Left lung (tissue), 4 donors: ENCODE measurements at regions not wholly inside any gene's neighbourhood (a gene's known extent, or its start where the extent isn't known, plus 50 kb on each side); places are given as distances from the start of the nearest gene placed in this dataset.

Experiments used
- ATAC-seq: fragments of 200-7000 bp; cut with Tn5 transposase; one replicate; pipeline ENCODE4 v1.9.1; 2020; ENCODE audit warnings: moderate library complexity
- DNase-seq, 4 donors: peaks; one replicate each; pipeline ENCODE4 v3.0.0-alpha.2; 2013 to 2020
- H3K27ac ChIP-seq, 2 donors: fragments of 200-600 bp; sonication (generic) in 1 of 2; one replicate each; pipeline versions ENCODE4 v1.5.0 to v1.8.0; 2020 to 2021
- H3K27me3 ChIP-seq, 2 donors: fragments of 200-600 bp; sonication (generic) in 1 of 2; one replicate each; pipeline versions ENCODE4 v1.5.0 to v1.8.0; 2020 to 2021
- H3K36me3 ChIP-seq, 2 donors: fragments of 200-600 bp; sonication (generic) in 1 of 2; one replicate each; pipeline versions ENCODE4 v1.5.0 to v1.8.0; 2020 to 2021
- H3K4me1 ChIP-seq, 2 donors: fragments of 200-600 bp; one replicate each; pipeline ENCODE4 v1.8.0; 2021
- H3K4me3 ChIP-seq, 2 donors: fragments of 200-600 bp; sonication (generic) in 1 of 2; one replicate each; pipeline versions ENCODE4 v1.5.0 to v1.8.0; 2020 to 2021; ENCODE audit warnings: mild to moderate bottlenecking in 1 of 2
- H3K9me3 ChIP-seq, 2 donors: fragments of 200-600 bp; sonication (generic) in 1 of 2; one replicate each; pipeline versions ENCODE4 v1.5.0 to v1.8.0; 2020 to 2021
- intact Hi-C, 2 donors: fragments of 100-400 bp; cut with DNase I; formaldehyde crosslinking; loops; one replicate each; pipeline versions ENCODE4 v1.11.2 to v1.14.2; 2022
- TF ChIP-seq, protein P1 (sequence below), 2 donors: fragments of 200-600 bp; sonication (generic) in 1 of 2; IDR thresholded peaks; one replicate each; pipeline versions ENCODE4 v1.5.0 to v1.8.0; 2021; ENCODE audit warnings: antibody characterized with exemption in 2 of 2
- donor health status: DM: no; HTN: yes; CAD: no.
- donor health status: DM: no; HTN: no; CAD: no.

DNA sequence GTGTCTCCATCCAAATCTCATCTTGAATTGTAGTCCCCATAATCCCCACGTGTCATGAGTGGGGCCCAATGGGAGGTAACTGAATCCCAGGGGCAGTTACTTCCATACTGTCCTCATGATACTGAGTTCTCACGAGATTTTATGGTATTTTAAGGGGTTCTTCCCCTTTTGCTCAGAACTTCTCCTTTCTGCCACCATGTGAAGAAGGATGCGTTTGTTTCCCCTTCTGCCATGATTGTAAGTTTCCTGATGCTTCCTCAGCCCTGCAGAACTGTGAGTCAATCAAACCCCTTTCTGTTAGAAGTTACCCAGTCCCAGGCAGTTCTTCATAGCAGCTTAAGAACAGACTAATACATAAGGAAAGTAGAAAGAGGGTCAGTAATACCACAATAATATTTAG is 480.4 kb downstream of the KCNJ3 start:
- intact Hi-C loops, result no loop called here
- Histone ChIP-seq H3K9me3 (peaks cover 0 to 5% of the 10 kb centered on the region in 2 donors), H3K4me1 (no peaks in the 10 kb centered on the region), H3K36me3 (no peaks in the 10 kb centered on the region), H3K27me3 (no peaks in the 10 kb centered on the region), H3K27ac (no peak overlapping the region), H3K4me3 (no peak overlapping the region)
- TF ChIP-seq, protein P1, sequence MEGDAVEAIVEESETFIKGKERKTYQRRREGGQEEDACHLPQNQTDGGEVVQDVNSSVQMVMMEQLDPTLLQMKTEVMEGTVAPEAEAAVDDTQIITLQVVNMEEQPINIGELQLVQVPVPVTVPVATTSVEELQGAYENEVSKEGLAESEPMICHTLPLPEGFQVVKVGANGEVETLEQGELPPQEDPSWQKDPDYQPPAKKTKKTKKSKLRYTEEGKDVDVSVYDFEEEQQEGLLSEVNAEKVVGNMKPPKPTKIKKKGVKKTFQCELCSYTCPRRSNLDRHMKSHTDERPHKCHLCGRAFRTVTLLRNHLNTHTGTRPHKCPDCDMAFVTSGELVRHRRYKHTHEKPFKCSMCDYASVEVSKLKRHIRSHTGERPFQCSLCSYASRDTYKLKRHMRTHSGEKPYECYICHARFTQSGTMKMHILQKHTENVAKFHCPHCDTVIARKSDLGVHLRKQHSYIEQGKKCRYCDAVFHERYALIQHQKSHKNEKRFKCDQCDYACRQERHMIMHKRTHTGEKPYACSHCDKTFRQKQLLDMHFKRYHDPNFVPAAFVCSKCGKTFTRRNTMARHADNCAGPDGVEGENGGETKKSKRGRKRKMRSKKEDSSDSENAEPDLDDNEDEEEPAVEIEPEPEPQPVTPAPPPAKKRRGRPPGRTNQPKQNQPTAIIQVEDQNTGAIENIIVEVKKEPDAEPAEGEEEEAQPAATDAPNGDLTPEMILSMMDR (IDR thresholded peaks at IDR 0.05), result no peak
- no peak for DNase-seq
- ATAC-seq, result no peak

DNA sequence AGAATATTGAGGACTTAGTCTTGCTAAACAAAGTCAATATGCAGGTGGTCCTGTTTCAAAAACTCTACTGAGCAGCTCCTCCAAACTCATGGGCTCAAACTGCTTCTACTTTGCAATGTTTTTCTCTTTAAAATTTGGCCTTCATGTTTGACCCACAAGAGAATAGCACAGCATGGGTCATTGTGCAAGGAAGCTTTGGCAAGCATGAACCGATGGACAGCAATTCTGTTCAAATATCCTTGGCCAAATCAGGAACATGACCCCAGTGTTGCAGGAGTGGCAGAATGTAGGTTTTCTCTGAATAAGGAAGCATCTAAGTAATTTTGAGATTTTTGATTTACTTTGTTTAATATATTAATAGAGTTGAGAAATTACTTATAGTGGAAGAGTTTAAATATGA is 477.9 kb downstream of the KCNJ3 start:
- Histone ChIP-seq H3K4me3 (no peak overlapping the region), H3K4me1 (no peaks in the 10 kb centered on the region), H3K27me3 (no peaks in the 10 kb centered on the region), H3K27ac (no peak overlapping the region), H3K36me3 (no peaks in the 10 kb centered on the region), H3K9me3 (peaks cover 0 to 7% of the 10 kb centered on the region in 2 donors)
- DNase-seq (no peak), ATAC-seq (no peak)
- TF ChIP-seq, protein P1 (IDR thresholded peaks at IDR 0.05), result no peak
- intact Hi-C loops, result no loop called here

DNA sequence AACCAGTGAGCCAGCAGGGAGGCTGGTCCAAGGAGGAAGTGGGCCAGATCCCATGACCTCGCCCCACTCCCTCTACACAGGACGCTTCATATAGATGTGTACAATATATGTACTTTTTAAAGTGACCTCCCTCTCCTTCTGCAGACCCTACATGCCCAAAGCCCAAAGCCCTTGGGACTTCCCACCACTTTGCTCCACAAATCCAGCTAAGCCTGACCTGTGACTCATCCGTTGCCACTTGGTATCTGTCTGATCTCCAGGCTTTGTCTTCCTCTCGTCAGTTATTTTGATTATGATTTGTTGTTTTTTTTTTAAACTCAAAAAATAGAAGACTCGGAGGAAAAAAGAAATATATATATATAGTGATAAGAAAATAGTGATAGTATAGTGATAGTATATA is 470.8 kb downstream of the KCNJ3 start:
- ATAC-seq, result no peak
- intact Hi-C loops, result no loop called here
- TF ChIP-seq, protein P1 (IDR thresholded peaks at IDR 0.05), result no peak

DNA sequence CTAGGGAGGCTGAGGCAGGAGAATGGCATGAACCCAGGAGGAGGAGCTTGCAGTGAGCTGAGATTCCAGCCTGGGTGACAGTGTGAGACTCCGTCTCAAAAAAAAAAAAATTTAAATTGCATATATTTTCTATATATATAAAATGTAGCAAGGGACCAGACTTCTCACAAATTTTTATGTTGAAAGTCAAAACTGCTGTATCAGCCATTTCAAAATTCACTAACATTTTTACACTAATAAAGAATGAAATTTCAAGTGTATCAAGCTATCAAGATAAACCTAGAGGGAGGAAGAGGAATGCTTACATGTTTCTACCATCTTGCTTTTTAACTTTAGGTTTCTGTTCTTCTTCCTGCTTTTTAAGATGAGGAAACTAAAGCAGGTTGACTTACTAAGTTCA is 464.0 kb downstream of the KCNJ3 start:
- Histone ChIP-seq H3K27ac (no peak overlapping the region), H3K4me1 (no peaks in the 10 kb centered on the region), H3K27me3 (no peaks in the 10 kb centered on the region), H3K4me3 (no peak overlapping the region), H3K36me3 (no peaks in the 10 kb centered on the region), H3K9me3 (no peaks in the 10 kb centered on the region)
- intact Hi-C loops, result no loop called here
- TF ChIP-seq, protein P1 (IDR thresholded peaks at IDR 0.05), result no peak
- no peak for ATAC-seq
- DNase-seq, result no peak

More for the DNA sequence above, 470.8 kb downstream of the KCNJ3 start:
- no peaks in the 10 kb centered on the region for H3K36me3 ChIP-seq
- peaks cover 0 to 6% of the 10 kb centered on the region in 2 donors for H3K9me3 ChIP-seq
- DNase-seq, result no peak
- no peaks in the 10 kb centered on the region for H3K27me3 ChIP-seq
- H3K4me3 ChIP-seq, result no peak overlapping the region
- H3K4me1 ChIP-seq, result no peaks in the 10 kb centered on the region
- H3K27ac ChIP-seq, result no peak overlapping the region

DNA sequence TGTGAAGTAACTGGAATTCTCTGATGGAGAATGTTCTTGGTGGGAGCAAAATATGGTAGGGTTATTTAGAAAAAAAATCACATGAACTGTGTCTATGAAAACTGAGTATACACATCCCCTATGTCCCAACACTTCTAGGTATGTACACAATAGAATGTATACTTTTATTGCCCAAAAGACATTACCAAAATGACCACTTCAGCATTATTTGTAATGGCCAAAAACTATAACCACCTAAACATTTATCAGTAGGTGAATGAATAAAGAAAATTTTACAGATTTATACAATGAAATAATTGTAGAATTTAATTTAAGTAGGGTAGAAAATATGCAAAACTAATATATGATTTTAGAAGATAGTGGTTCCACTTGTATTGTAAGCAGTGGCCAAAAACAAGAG is 462.8 kb downstream of the KCNJ3 start:
- no peak for ATAC-seq
- H3K36me3 ChIP-seq, result no peaks in the 10 kb centered on the region
- no peaks in the 10 kb centered on the region for H3K27me3 ChIP-seq
- intact Hi-C loops, result no loop called here
- H3K4me1 ChIP-seq, result no peaks in the 10 kb centered on the region
- no peak overlapping the region for H3K27ac ChIP-seq
- H3K9me3 ChIP-seq, result no peaks in the 10 kb centered on the region
- H3K4me3 ChIP-seq, result no peak overlapping the region
- DNase-seq, result no peak
- TF ChIP-seq, protein P1 (IDR thresholded peaks at IDR 0.05), result no peak
